Choroid plexus epithelial cell (primary cell): ENCODE measurements at regions not wholly inside any gene's neighbourhood (a gene's known extent, or its start where the extent isn't known, plus 50 kb on each side); places are given as distances from the start of the nearest gene placed in this dataset.

Source experiments
- DNase-seq: peaks from one replicate; pipeline ENCODE4 v3.0.0-alpha.2; 2010; ENCODE audit warnings: low read depth
- H3K4me3 ChIP-seq: 2 replicates; pipeline ENCODE4 v1.5.1; 2011; ENCODE audit warnings: low read depth, mild to moderate bottlenecking, control low read depth, low read length, moderate library complexity
- CTCF ChIP-seq: conservative IDR thresholded peaks from 2 replicates; pipeline ENCODE4 v1.5.1; 2011; ENCODE audit warnings: low read depth, mild to moderate bottlenecking, control low read depth, inconsistent platforms, low read length, moderate library complexity

DNA sequence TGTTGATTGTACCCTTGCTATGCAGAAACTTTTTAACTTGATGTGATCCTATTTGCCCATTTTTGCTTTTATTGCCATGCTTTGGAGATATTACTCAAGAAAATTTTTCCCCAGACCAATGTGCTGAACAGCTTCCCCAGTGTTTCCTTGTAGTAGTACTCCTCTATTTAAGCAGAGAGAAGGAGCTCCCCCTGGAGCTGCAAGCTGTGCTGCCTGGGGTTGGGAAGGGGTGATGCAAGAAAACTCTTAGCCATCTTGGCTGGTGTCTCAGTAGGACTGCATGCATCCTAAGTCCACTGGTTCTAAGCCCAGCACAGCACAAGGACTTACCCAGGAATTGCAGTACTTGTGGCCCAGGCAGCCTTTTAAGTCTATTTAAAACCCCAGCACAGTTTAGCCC lies 121.6 kb downstream of the NTMT2 start:
- TF ChIP-seq CTCF, result peak; percentile 35
- H3K4me3 ChIP-seq, result no peak overlapping the region
- peak; percentile 18 for DNase-seq

DNA sequence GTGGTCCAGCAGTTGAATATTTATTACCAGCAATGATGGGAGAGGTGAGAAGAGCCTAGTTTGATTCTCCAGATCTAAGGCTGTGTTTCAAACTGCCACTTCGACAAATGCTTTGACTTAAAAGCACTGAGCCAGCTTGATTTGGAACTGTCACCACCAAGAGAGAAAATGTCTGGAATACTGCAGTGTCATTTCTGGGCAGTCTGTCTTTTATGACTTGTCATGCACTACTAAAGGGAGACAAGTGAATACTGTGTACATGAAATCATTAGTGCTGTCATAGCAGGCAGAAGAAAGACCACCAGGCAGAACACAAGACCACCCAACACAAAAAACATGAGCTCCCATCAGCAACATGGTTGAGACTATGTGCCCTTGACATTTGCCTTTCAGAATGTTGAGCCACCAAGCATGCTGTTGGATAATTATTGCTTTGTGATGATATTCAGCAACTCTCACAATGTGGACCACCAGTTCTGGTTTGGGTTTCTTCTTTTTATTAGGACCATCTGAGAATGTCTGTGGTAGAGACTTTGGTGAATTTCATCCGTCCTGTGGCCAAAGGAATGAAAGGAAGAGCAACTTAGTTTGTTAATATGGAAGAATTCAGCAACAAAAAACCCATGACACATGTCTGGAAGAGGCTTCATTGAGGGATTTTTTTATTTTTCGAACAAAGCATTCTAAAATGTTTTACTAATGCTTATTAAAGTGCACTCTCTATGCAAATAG lies 125.8 kb downstream of the NTMT2 start:
- no peak for DNase-seq
- TF ChIP-seq CTCF, result no peak
- H3K4me3 ChIP-seq, result no peak overlapping the region

- TF ChIP-seq CTCF, result no peak
- H3K4me3 ChIP-seq, result no peak overlapping the region
- no peak for DNase-seq
Measured at GRCh38 chr1:170273291-170274130, 127.8 kb downstream of the NTMT2 start.

GRCh38 chr1:170274131-170274501 lies 128.4 kb downstream of the NTMT2 start:
- DNase-seq, result no peak
- no peak overlapping the region for H3K4me3 ChIP-seq
- no peak for TF ChIP-seq CTCF

GRCh38 chr1:170277985-170278384 lies 132.2 kb downstream of the NTMT2 start:
- no peak for TF ChIP-seq CTCF

DNA sequence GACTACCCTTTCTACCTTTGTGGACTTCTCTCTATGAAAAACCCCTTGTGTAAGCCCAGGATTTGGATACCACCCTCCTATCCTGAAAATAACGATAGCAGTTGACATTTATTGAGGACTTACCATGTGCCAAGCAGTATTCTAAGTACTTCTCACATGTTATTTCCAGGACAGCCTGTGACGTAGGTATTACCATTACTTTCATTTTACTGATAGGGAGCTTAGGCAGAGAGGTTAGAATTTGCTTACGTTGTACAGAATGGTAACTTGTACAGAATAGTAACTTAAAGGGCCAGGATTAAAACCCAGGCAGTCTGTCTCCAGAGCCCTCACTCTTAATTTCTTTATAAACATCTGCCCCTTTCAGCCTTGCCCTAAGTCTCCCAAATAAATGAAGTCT lies 138.3 kb downstream of the NTMT2 start:
- peak; percentile 25 for DNase-seq
- no peak overlapping the region for H3K4me3 ChIP-seq
- no peak for TF ChIP-seq CTCF

More at GRCh38 chr1:170277985-170278384, 132.2 kb downstream of the NTMT2 start:
- no peak for DNase-seq
- H3K4me3 ChIP-seq, result no peak overlapping the region
